ENCODE measurements at regions not wholly inside any gene's neighbourhood (a gene's known extent, or its start where the extent isn't known, plus 50 kb on each side); places are given as distances from the start of the nearest gene placed in this dataset.

DNA sequence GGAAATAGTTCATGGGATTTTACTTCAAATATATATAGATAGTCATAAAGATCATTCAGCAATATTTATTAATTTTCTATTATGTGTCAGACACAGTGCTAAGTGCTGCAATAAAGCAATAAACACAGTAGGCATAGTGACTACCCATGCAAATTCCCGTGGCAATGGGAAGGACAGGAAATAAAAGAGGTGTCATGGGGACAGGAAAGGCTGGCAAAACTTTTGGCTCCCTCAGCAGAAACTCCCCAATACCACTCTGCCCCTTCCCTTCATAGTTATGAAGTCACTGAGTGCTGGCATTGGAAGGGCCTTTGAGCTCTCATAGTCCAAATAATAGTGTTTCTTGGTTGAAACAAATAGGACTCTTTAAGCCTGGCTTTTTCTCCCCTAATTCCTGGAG lies 104.4 kb upstream of the DPT start:
- TF ChIP-seq, protein P1, sequence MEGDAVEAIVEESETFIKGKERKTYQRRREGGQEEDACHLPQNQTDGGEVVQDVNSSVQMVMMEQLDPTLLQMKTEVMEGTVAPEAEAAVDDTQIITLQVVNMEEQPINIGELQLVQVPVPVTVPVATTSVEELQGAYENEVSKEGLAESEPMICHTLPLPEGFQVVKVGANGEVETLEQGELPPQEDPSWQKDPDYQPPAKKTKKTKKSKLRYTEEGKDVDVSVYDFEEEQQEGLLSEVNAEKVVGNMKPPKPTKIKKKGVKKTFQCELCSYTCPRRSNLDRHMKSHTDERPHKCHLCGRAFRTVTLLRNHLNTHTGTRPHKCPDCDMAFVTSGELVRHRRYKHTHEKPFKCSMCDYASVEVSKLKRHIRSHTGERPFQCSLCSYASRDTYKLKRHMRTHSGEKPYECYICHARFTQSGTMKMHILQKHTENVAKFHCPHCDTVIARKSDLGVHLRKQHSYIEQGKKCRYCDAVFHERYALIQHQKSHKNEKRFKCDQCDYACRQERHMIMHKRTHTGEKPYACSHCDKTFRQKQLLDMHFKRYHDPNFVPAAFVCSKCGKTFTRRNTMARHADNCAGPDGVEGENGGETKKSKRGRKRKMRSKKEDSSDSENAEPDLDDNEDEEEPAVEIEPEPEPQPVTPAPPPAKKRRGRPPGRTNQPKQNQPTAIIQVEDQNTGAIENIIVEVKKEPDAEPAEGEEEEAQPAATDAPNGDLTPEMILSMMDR (IDR thresholded peaks at IDR 0.05; ENCODE audit: borderline replicate concordance, extremely low read depth, low read length, poor library complexity, severe bottlenecking) = no peak
- no peak for TF ChIP-seq EZH2 (IDR thresholded peaks at IDR 0.05; ENCODE audit: borderline replicate concordance, low read depth, low read length, severe bottlenecking)
